ENCODE measurements at regions not wholly inside any gene's neighbourhood (a gene's known extent, or its start where the extent isn't known, plus 50 kb on each side); places are given as distances from the start of the nearest gene placed in this dataset.
A peak's percentile ranks its signal among the peaks of the same experiment; 100 is the strongest.

GRCh38 chr11:69374946-69375310 lies 81.0 kb downstream of the MYEOV start:
- H3K36me3 ChIP-seq (ENCODE audit: control insufficient read depth in 2 of 4, insufficient read depth in 4 of 4, low read length in 3 of 4): no peaks in the 10 kb centered on the region
- no peak overlapping the region for H2BK15ac ChIP-seq (ENCODE audit: low read length)
- WGBS, 2 experiments (ENCODE audit: extremely low coverage in 1 of 2, insufficient coverage in 1 of 2, insufficient read length in 1 of 2, insufficient replicate concordance in 2 of 2, low coverage in 1 of 2, low lambda C conversion rate in 2 of 2, missing lambda C conversion rate in 1 of 2): 100% methylated on average over 3 of the region's 4 CpGs; no CpG with 5 or more reads in 1 of the 2 experiments
- POLR2A ChIA-PET (ENCODE audit: partially characterized antibody): interaction anchor here (0.8 kb wide), 1 partner anchor 63 kb away, joined by 4 read pairs; no protein-coding TSS in a partner anchor
- no peak overlapping the region for H2AFZ ChIP-seq (ENCODE audit: low read length)
- H3K27me3 ChIP-seq (replicated peaks in 1 of 4; ENCODE audit: control insufficient read depth in 3 of 4, extremely low read depth in 1 of 4, insufficient read depth in 3 of 4, low read length in 3 of 4): no peaks in the 10 kb centered on the region
- 0 out of 2 replicates have a peak overlapping the region, but pooled peaks have one; percentile 50 for H2BK12ac ChIP-seq (ENCODE audit: low read depth, low read length)
- H3K23ac ChIP-seq (ENCODE audit: insufficient read length): no peak overlapping the region
- H4K20me1 ChIP-seq (replicated peaks in 1 of 2; ENCODE audit: control insufficient read depth in 1 of 2, insufficient read depth in 2 of 2, low read length in 2 of 2): no peaks in the 10 kb centered on the region
- no peak overlapping the region for H3K27ac ChIP-seq (ENCODE audit: low read depth, low read length)
- CTCF ChIA-PET (ENCODE audit: partially characterized antibody): interaction anchor here (0.9 to 1.5 kb wide), 5 partner anchors 10 to 363 kb away, joined by 3 to 4 read pairs (median 4); no protein-coding TSS in a partner anchor
- TF ChIP-seq SRF (IDR thresholded peaks at IDR 0.05; ENCODE audit: low read depth, low read length): no peak
- TF ChIP-seq EP300 (IDR thresholded peaks at IDR 0.05; ENCODE audit: borderline replicate concordance in 1 of 2, low read depth in 2 of 2, low read length in 2 of 2): no peak
- no peak for TF ChIP-seq POLR2AphosphoS5 (IDR thresholded peaks at IDR 0.05; ENCODE audit: low read depth, low read length)
- TF ChIP-seq HDAC2 (IDR thresholded peaks at IDR 0.05; ENCODE audit: borderline replicate concordance in 1 of 2, low read depth in 2 of 2, low read length in 2 of 2): no peak
- H2BK20ac ChIP-seq (ENCODE audit: low read length): no peak overlapping the region
- H3K79me2 ChIP-seq (ENCODE audit: control insufficient read depth in 1 of 2, insufficient read depth in 2 of 2, low read length in 2 of 2): no peaks in the 10 kb centered on the region
- H3K9me3 ChIP-seq (ENCODE audit: insufficient read depth in 2 of 2, low read depth in 1 of 2, low read length in 1 of 2): peaks cover 0 to 2% of the 10 kb centered on the region in 2 experiments; a peak in 1 of 4 replicates
- H3K18ac ChIP-seq (ENCODE audit: extremely low read depth, low read length): no peak overlapping the region
- H2AK5ac ChIP-seq (ENCODE audit: low read depth, low read length): no peak overlapping the region
- no peaks in the 10 kb centered on the region for H3K23me2 ChIP-seq (ENCODE audit: low read depth, low read length)
- no peak overlapping the region for H3K56ac ChIP-seq (replicated peaks; ENCODE audit: insufficient read length, low read depth, low read length)
- no peak overlapping the region for H4K5ac ChIP-seq (ENCODE audit: insufficient read length, low read depth, low read length)
- no peak overlapping the region for H3K4me3 ChIP-seq (ENCODE audit: extremely low read depth in 1 of 4, insufficient read depth in 2 of 4, low read depth in 3 of 4, low read length in 4 of 4)
- H4K91ac ChIP-seq (replicated peaks; ENCODE audit: insufficient read length, low read length): peak overlapping the region; percentile 44
- H2BK120ac ChIP-seq (replicated peaks; ENCODE audit: low read depth, low read length): no peak overlapping the region
- H3K4ac ChIP-seq (replicated peaks; ENCODE audit: insufficient read length, low read depth, low read length): no peak overlapping the region
- peak overlapping the region; percentile 68; the same call in 1 of the 2 replicates for H4K8ac ChIP-seq (ENCODE audit: extremely low read depth, insufficient read depth, low read length)
- H3K4me1 ChIP-seq (replicated peaks in 1 of 4; ENCODE audit: control insufficient read depth in 3 of 4, insufficient read depth in 4 of 4, low read length in 3 of 4): no peaks in the 10 kb centered on the region; a peak in 1 of 7 replicates
- DNase-seq (ENCODE audit: low read depth in 1 of 2, low spot score in 2 of 2) (no peak), FAIRE-seq (no peak)
- no peak overlapping the region for H3K4me2 ChIP-seq (ENCODE audit: insufficient read depth in 1 of 2, low read depth in 2 of 2, low read length in 2 of 2)
- no peak overlapping the region for H3K14ac ChIP-seq (ENCODE audit: insufficient read length)
- no peaks in the 10 kb centered on the region for H3K79me1 ChIP-seq (ENCODE audit: low read depth, low read length)
- H2BK5ac ChIP-seq (ENCODE audit: low read depth, low read length): no peak overlapping the region
- H3K9ac ChIP-seq (replicated peaks in 1 of 4; ENCODE audit: extremely low read depth in 1 of 4, low read depth in 3 of 4, low read length in 3 of 4): no peak overlapping the region

Data from H1 (cell line).